GM12891 (cell line): ENCODE measurements at regions not wholly inside any gene's neighbourhood (a gene's known extent, or its start where the extent isn't known, plus 50 kb on each side); places are given as distances from the start of the nearest gene placed in this dataset.

Experiments used
- DNase-seq: peaks from one replicate; pipeline ENCODE4 v3.0.0; 2011; ENCODE audit warnings: low spot score; ENCODE audit not compliant: insufficient read length
- FAIRE-seq: peaks from 2 replicates; lab custom pipeline; 2011; peaks lifted over from hg19 to GRCh38; lab: Jason Lieb, UNC
- PAX5 ChIP-seq: IDR thresholded peaks from 2 replicates; pipeline ENCODE4 v1.6.1; 2011; ENCODE audit warnings: low read length, moderate library complexity, mild to moderate bottlenecking; ENCODE audit not compliant: insufficient read depth, severe bottlenecking
- POLR2A ChIP-seq: IDR thresholded peaks from 2 replicates; pipeline ENCODE4 v1.6.1; 2011; ENCODE audit warnings: low read depth, low read length, control low read depth
- POLR2AphosphoS5 ChIP-seq: IDR thresholded peaks from 2 replicates; pipeline ENCODE4 v1.6.1; 2011; ENCODE audit warnings: low read depth, low read length, control low read depth
- POU2F2 ChIP-seq: IDR thresholded peaks from 2 replicates; pipeline ENCODE4 v1.6.1; 2011; ENCODE audit warnings: low read depth, mild to moderate bottlenecking, control low read depth, low read length, moderate library complexity
- SPI1 ChIP-seq: IDR thresholded peaks from 2 replicates; pipeline ENCODE4 v1.6.1; 2011; ENCODE audit warnings: low read depth, low read length, control low read depth
- TAF1 ChIP-seq: IDR thresholded peaks from 2 replicates; pipeline ENCODE4 v1.6.1; 2011; ENCODE audit warnings: low read depth, low read length, control low read depth

- FAIRE-seq: no peak
- no peak for TF ChIP-seq TAF1
- no peak for TF ChIP-seq SPI1
- TF ChIP-seq POU2F2: no peak
- TF ChIP-seq PAX5: no peak
- TF ChIP-seq POLR2AphosphoS5: no peak
- no peak for TF ChIP-seq POLR2A
- no peak for DNase-seq
These were observed 81.6 kb upstream of the PITX1 start for GRCh38 chr5:135115591-135115990.

GRCh38 chr5:135114759-135115158 lies 80.7 kb upstream of the PITX1 start:
- no peak for DNase-seq
- TF ChIP-seq PAX5: no peak
- no peak for TF ChIP-seq TAF1
- TF ChIP-seq SPI1: no peak
- no peak for TF ChIP-seq POLR2A
- no peak for TF ChIP-seq POU2F2
- TF ChIP-seq POLR2AphosphoS5: no peak
- no peak for FAIRE-seq

- FAIRE-seq: no peak
- no peak for DNase-seq
These were observed 78.1 kb upstream of the PITX1 start for GRCh38 chr5:135112008-135112725.

GRCh38 chr5:135110785-135111596 lies 77.0 kb upstream of the PITX1 start:
- TF ChIP-seq POU2F2 (no peak), POLR2AphosphoS5 (no peak), TAF1 (no peak), PAX5 (no peak), POLR2A (no peak), SPI1 (no peak)
- DNase-seq: no peak
- FAIRE-seq: no peak

More at GRCh38 chr5:135112008-135112725, 78.1 kb upstream of the PITX1 start:
- TF ChIP-seq POLR2A (no peak), PAX5 (no peak), SPI1 (no peak), TAF1 (no peak), POU2F2 (no peak), POLR2AphosphoS5 (no peak)

- DNase-seq: no peak
- TF ChIP-seq POLR2A: no peak
- no peak for TF ChIP-seq PAX5
- FAIRE-seq: no peak
These were observed 75.0 kb upstream of the PITX1 start for GRCh38 chr5:135108992-135109391.

- TF ChIP-seq POU2F2: no peak
- no peak for TF ChIP-seq POLR2A
- TF ChIP-seq SPI1: no peak
- no peak for TF ChIP-seq POLR2AphosphoS5
- no peak for TF ChIP-seq PAX5
- no peak for TF ChIP-seq TAF1
These were observed 74.5 kb upstream of the PITX1 start for GRCh38 chr5:135108569-135108968.

GRCh38 chr5:135107986-135108385 lies 74.0 kb upstream of the PITX1 start:
- no peak for FAIRE-seq
- TF ChIP-seq POLR2A (no peak), POLR2AphosphoS5 (no peak), SPI1 (no peak), PAX5 (no peak), POU2F2 (no peak), TAF1 (no peak)

More at GRCh38 chr5:135108569-135108968, 74.5 kb upstream of the PITX1 start:
- FAIRE-seq (no peak), DNase-seq (no peak)

GRCh38 chr5:135106610-135107471 lies 72.8 kb upstream of the PITX1 start:
- FAIRE-seq (no peak), DNase-seq (no peak)
- TF ChIP-seq POLR2A (no peak), SPI1 (no peak), POLR2AphosphoS5 (no peak), PAX5 (no peak), TAF1 (no peak)

More at GRCh38 chr5:135107986-135108385, 74.0 kb upstream of the PITX1 start:
- DNase-seq: no peak

GRCh38 chr5:135106136-135106535 lies 72.1 kb upstream of the PITX1 start:
- FAIRE-seq (no peak), DNase-seq (no peak)
- TF ChIP-seq POU2F2 (no peak), TAF1 (no peak), PAX5 (no peak), POLR2A (no peak), POLR2AphosphoS5 (no peak), SPI1 (no peak)

- no peak for FAIRE-seq
- TF ChIP-seq POLR2AphosphoS5 (no peak), POLR2A (no peak), TAF1 (no peak), PAX5 (no peak), POU2F2 (no peak), SPI1 (no peak)
- no peak for DNase-seq
These were observed 71.1 kb upstream of the PITX1 start for GRCh38 chr5:135105105-135105484.
